HepG2 (cell line): ENCODE measurements at regions not wholly inside any gene's neighbourhood (a gene's known extent, or its start where the extent isn't known, plus 50 kb on each side); places are given as distances from the start of the nearest gene placed in this dataset.

Experiments
- EHMT2 ChIP-seq: fragments of 200-600 bp; sonication (generic); IDR thresholded peaks from 2 replicates; pipeline ENCODE4 v1.7.0; 2017; ENCODE audit warnings: antibody characterized with exemption, low read depth, low read length, borderline replicate concordance
- GABPA ChIP-seq, 2 experiments: IDR thresholded peaks; 2 replicates each; pipeline ENCODE4 v1.6.1; 2011 to 2016; ENCODE audit warnings: low read depth in 2 of 2, low read length in 1 of 2, missing biosample characterization in 1 of 2, missing genetic modification characterization in 1 of 2
- HNF4A ChIP-seq: sonication (generic); formaldehyde crosslinking; IDR thresholded peaks from 2 replicates; pipeline ENCODE4 v1.4.0; 2020; ENCODE audit warnings: missing genetic modification reagents
- MXI1 ChIP-seq: IDR thresholded peaks from 3 replicates; pipeline ENCODE4 v1.6.1; 2012; ENCODE audit warnings: low read depth, low read length, inconsistent platforms, borderline replicate concordance
- NR1H2 ChIP-seq: sonication (generic); formaldehyde crosslinking; IDR thresholded peaks from 2 replicates; pipeline ENCODE4 v1.8.1; 2022; ENCODE audit warnings: low read depth, missing genetic modification reagents, borderline replicate concordance
- PHF8 ChIP-seq: sonication (generic); formaldehyde crosslinking; IDR thresholded peaks from 2 replicates; pipeline ENCODE4 v1.5.0; 2020; ENCODE audit warnings: missing genetic modification reagents
- POLR2AphosphoS5 ChIP-seq: IDR thresholded peaks from 2 replicates; pipeline ENCODE4 v1.6.1; 2012; ENCODE audit warnings: low read depth, low read length
- PTBP1 ChIP-seq: fragments of 200-400 bp; formaldehyde crosslinking; IDR thresholded peaks from 2 replicates; pipeline ENCODE4 v1.6.1; 2018; ENCODE audit warnings: low read length, low read depth; ENCODE audit not compliant: poor library complexity, severe bottlenecking
- RFX1 ChIP-seq: fragments of 450-650 bp; IDR thresholded peaks from 2 replicates; pipeline ENCODE4 v1.6.1; 2017
- ZFP37 ChIP-seq: sonication (generic); formaldehyde crosslinking; IDR thresholded peaks from 2 replicates; pipeline ENCODE4 v1.4.0; 2020; ENCODE audit warnings: missing genetic modification reagents, borderline replicate concordance
- TF ChIP-seq, protein P1 (sequence below): sonication (generic); formaldehyde crosslinking; IDR thresholded peaks from 2 replicates; pipeline ENCODE4 v1.5.0; 2020; ENCODE audit warnings: missing genetic modification reagents, mild to moderate bottlenecking, borderline replicate concordance
- TF ChIP-seq, protein P2 (sequence below): sonication (generic); formaldehyde crosslinking; IDR thresholded peaks from 2 replicates; pipeline ENCODE4 v1.8.1; 2023; ENCODE audit warnings: missing genetic modification reagents, mild to moderate bottlenecking, borderline replicate concordance
- TF ChIP-seq, protein P3 (sequence below): sonication (generic); formaldehyde crosslinking; IDR thresholded peaks from 2 replicates; pipeline ENCODE4 v1.4.0; 2020; ENCODE audit warnings: missing genetic modification reagents, borderline replicate concordance
- TF ChIP-seq, protein P4 (sequence below): sonication (generic); formaldehyde crosslinking; IDR thresholded peaks from 2 replicates; pipeline ENCODE4 v1.4.0; 2020; ENCODE audit warnings: mild to moderate bottlenecking, missing genetic modification reagents

DNA sequence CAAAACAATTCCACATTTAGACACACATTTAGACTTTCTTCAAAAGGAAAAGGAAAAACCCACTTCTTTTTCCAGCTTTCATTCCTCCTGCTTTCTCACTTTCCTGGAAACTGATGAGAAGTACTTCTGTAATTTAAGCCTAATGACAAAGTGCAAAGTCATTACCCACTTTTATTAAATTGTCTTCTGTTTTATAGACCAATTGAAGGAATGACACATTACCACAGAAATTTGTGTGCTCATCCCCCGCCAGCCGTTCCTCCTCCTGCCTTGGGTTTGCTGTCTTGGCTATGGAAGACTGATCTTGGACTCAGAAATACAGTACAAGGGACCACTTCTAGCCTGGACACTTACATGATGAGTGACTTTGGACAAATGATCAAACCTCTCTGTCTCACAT lies 717.8 kb downstream of the SORCS3 start:
- TF ChIP-seq, protein P1, sequence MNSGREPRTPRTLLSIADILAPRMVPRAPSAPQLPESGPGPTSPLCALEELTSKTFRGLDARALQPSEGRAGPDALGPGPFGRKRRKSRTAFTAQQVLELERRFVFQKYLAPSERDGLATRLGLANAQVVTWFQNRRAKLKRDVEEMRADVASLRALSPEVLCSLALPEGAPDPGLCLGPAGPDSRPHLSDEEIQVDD (CRISPR knock-in tag) = no peak
- TF ChIP-seq MXI1 = no peak
- TF ChIP-seq, protein P2, sequence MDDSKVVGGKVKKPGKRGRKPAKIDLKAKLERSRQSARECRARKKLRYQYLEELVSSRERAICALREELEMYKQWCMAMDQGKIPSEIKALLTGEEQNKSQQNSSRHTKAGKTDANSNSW (CRISPR knock-in tag) = no peak
- no peak for TF ChIP-seq GABPA (IDR thresholded peaks at IDR 0.05; ENCODE audit: low read depth, low read length)
- no peak for TF ChIP-seq GABPA (CRISPR knock-in tag; IDR thresholded peaks at IDR 0.05; ENCODE audit: low read depth)
- TF ChIP-seq PTBP1 = no peak
- no peak for TF ChIP-seq HNF4A (CRISPR knock-in tag)
- no peak for TF ChIP-seq PHF8 (CRISPR knock-in tag)
- TF ChIP-seq NR1H2 (CRISPR knock-in tag) = no peak
- TF ChIP-seq, protein P3, sequence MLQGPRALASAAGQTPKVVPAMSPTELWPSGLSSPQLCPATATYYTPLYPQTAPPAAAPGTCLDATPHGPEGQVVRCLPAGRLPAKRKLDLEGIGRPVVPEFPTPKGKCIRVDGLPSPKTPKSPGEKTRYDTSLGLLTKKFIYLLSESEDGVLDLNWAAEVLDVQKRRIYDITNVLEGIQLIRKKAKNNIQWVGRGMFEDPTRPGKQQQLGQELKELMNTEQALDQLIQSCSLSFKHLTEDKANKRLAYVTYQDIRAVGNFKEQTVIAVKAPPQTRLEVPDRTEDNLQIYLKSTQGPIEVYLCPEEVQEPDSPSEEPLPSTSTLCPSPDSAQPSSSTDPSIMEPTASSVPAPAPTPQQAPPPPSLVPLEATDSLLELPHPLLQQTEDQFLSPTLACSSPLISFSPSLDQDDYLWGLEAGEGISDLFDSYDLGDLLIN (CRISPR knock-in tag) = no peak
- TF ChIP-seq, protein P4, sequence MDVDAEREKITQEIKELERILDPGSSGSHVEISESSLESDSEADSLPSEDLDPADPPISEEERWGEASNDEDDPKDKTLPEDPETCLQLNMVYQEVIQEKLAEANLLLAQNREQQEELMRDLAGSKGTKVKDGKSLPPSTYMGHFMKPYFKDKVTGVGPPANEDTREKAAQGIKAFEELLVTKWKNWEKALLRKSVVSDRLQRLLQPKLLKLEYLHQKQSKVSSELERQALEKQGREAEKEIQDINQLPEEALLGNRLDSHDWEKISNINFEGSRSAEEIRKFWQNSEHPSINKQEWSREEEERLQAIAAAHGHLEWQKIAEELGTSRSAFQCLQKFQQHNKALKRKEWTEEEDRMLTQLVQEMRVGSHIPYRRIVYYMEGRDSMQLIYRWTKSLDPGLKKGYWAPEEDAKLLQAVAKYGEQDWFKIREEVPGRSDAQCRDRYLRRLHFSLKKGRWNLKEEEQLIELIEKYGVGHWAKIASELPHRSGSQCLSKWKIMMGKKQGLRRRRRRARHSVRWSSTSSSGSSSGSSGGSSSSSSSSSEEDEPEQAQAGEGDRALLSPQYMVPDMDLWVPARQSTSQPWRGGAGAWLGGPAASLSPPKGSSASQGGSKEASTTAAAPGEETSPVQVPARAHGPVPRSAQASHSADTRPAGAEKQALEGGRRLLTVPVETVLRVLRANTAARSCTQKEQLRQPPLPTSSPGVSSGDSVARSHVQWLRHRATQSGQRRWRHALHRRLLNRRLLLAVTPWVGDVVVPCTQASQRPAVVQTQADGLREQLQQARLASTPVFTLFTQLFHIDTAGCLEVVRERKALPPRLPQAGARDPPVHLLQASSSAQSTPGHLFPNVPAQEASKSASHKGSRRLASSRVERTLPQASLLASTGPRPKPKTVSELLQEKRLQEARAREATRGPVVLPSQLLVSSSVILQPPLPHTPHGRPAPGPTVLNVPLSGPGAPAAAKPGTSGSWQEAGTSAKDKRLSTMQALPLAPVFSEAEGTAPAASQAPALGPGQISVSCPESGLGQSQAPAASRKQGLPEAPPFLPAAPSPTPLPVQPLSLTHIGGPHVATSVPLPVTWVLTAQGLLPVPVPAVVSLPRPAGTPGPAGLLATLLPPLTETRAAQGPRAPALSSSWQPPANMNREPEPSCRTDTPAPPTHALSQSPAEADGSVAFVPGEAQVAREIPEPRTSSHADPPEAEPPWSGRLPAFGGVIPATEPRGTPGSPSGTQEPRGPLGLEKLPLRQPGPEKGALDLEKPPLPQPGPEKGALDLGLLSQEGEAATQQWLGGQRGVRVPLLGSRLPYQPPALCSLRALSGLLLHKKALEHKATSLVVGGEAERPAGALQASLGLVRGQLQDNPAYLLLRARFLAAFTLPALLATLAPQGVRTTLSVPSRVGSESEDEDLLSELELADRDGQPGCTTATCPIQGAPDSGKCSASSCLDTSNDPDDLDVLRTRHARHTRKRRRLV (CRISPR knock-in tag) = no peak
- TF ChIP-seq POLR2AphosphoS5 = no peak
- TF ChIP-seq ZFP37 = no peak
- no peak for TF ChIP-seq EHMT2
- TF ChIP-seq RFX1 = no peak
